ENCODE measurements at regions not wholly inside any gene's neighbourhood (a gene's known extent, or its start where the extent isn't known, plus 50 kb on each side); places are given as distances from the start of the nearest gene placed in this dataset.

DNA sequence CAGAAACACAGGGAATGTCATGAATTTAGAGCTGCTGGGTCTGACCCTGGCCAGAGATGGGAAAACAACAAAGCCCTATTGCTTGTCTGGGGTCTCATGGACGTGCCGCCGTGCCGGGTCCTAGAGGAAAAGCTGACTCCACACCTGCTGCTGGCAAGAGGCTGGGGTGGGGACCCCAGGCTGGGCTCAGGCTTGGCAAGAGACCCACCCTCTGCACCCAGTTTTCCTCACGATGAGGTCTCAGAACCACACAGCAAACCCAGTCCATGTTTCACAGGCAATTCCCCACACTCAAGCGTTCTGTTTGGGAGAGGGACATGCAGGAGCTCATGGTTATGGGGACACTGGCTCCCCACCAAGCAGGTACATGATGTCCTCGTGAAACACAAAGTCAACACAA lies 367.3 kb upstream of the SALL3 start:
- H3K4me3 Mint-ChIP-seq = no peak overlapping the region

DNA sequence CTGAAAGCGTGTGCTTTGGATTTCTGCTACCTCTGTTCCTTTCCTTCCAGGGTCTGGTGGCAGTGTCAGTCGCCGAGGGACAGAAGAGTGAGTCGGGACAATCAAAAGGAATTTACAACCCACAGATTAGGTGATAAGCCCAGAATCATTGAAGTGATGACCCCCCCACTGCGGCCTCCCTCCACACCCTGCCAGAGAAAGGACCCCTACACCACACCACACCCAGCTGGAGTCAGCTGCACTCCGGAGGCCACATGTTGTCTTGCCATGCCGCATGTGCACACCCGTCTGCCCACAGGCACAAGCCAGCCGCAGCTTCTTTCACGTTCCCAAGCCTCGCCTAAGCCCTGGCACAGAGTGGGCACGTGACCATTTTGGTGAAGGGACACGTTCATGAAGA lies 366.8 kb upstream of the SALL3 start:
- TF ChIP-seq, protein P1, sequence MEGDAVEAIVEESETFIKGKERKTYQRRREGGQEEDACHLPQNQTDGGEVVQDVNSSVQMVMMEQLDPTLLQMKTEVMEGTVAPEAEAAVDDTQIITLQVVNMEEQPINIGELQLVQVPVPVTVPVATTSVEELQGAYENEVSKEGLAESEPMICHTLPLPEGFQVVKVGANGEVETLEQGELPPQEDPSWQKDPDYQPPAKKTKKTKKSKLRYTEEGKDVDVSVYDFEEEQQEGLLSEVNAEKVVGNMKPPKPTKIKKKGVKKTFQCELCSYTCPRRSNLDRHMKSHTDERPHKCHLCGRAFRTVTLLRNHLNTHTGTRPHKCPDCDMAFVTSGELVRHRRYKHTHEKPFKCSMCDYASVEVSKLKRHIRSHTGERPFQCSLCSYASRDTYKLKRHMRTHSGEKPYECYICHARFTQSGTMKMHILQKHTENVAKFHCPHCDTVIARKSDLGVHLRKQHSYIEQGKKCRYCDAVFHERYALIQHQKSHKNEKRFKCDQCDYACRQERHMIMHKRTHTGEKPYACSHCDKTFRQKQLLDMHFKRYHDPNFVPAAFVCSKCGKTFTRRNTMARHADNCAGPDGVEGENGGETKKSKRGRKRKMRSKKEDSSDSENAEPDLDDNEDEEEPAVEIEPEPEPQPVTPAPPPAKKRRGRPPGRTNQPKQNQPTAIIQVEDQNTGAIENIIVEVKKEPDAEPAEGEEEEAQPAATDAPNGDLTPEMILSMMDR (IDR thresholded peaks at IDR 0.05) = no peak
- no peak overlapping the region for H3K4me2 ChIP-seq (replicated peaks; ENCODE audit: extremely low read depth, low read length, poor library complexity, severe bottlenecking)
- no peak overlapping the region for H3K27ac ChIP-seq (ENCODE audit: low read depth in 1 of 2, low read length in 2 of 2)
- peaks cover 1 to 9% of the 10 kb centered on the region in 2 donors for H3K9me3 ChIP-seq (replicated peaks in 1 of 2; ENCODE audit: control insufficient read depth in 1 of 2, insufficient read depth in 1 of 2, low read length in 2 of 2)
- Mint-ChIP-seq H3K27me3 (ENCODE audit: low read depth in 3 of 3) (peaks cover 0 to 3% (median 0%) of the 10 kb centered on the region in 3 donors), H3K4me3 (no peak overlapping the region), H3K36me3 (no peaks in the 10 kb centered on the region), H3K9me3 (peaks cover 5 to 21% (median 9%) of the 10 kb centered on the region in 7 donors), H3K27ac (no peak overlapping the region), H3K4me1 (no peaks in the 10 kb centered on the region)
- H3K36me3 ChIP-seq (replicated peaks in 1 of 2; ENCODE audit: control insufficient read depth in 1 of 2, insufficient read depth in 2 of 2, low read length in 2 of 2) = no peaks in the 10 kb centered on the region
- intact Hi-C loops (cut with micrococcal nuclease) = no loop called here
- H2AFZ ChIP-seq (ENCODE audit: insufficient read depth, low read depth, low read length, poor library complexity, severe bottlenecking) = no peak overlapping the region
- H3K9ac ChIP-seq (ENCODE audit: insufficient read depth, low read length, poor library complexity, severe bottlenecking) = no peak overlapping the region
- 90% methylated on average over 13 of the region's 13 CpGs for WGBS (ENCODE audit: insufficient coverage)
- H3K4me3 ChIP-seq (replicated peaks in 1 of 3; ENCODE audit: low read depth in 2 of 3, low read length in 3 of 3) = no peak overlapping the region
- no peaks in the 10 kb centered on the region for H3K27me3 ChIP-seq (ENCODE audit: control insufficient read depth in 2 of 2, insufficient read depth in 2 of 2, low read length in 2 of 2)
- DNase-seq = no peak
- no peaks in the 10 kb centered on the region for H3K79me2 ChIP-seq (ENCODE audit: insufficient read depth, low read length)
- no peaks in the 10 kb centered on the region for H3K4me1 ChIP-seq (ENCODE audit: control insufficient read depth in 1 of 2, insufficient read depth in 2 of 2, low read length in 2 of 2)
- H4K20me1 ChIP-seq (ENCODE audit: insufficient read depth, low read length) = no peaks in the 10 kb centered on the region

More for the DNA sequence above, 367.3 kb upstream of the SALL3 start:
- H4K20me1 ChIP-seq (ENCODE audit: insufficient read depth, low read length) = no peaks in the 10 kb centered on the region
- TF ChIP-seq, protein P1 (IDR thresholded peaks at IDR 0.05) = no peak
- Mint-ChIP-seq H3K9me3 (peaks cover 4 to 24% (median 8%) of the 10 kb centered on the region in 7 donors), H3K4me1 (no peaks in the 10 kb centered on the region), H3K27ac (no peak overlapping the region), H3K36me3 (no peaks in the 10 kb centered on the region), H3K27me3 (ENCODE audit: low read depth in 3 of 3) (peaks cover 0 to 3% (median 0%) of the 10 kb centered on the region in 3 donors)
- H3K9me3 ChIP-seq (replicated peaks in 1 of 2; ENCODE audit: control insufficient read depth in 1 of 2, insufficient read depth in 1 of 2, low read length in 2 of 2) = peaks cover 0 to 9% of the 10 kb centered on the region in 2 donors
- no peaks in the 10 kb centered on the region for H3K36me3 ChIP-seq (replicated peaks in 1 of 2; ENCODE audit: control insufficient read depth in 1 of 2, insufficient read depth in 2 of 2, low read length in 2 of 2)
- 83% methylated on average over 6 of the region's 7 CpGs for WGBS (ENCODE audit: insufficient coverage)
- H3K79me2 ChIP-seq (ENCODE audit: insufficient read depth, low read length) = no peaks in the 10 kb centered on the region
- intact Hi-C loops (cut with micrococcal nuclease) = no loop called here
- no peaks in the 10 kb centered on the region for H3K4me1 ChIP-seq (ENCODE audit: control insufficient read depth in 1 of 2, insufficient read depth in 2 of 2, low read length in 2 of 2)
- no peak overlapping the region for H3K27ac ChIP-seq (ENCODE audit: low read depth in 1 of 2, low read length in 2 of 2)
- DNase-seq = no peak
- H3K4me3 ChIP-seq (replicated peaks in 1 of 3; ENCODE audit: low read depth in 2 of 3, low read length in 3 of 3) = no peak overlapping the region
- H3K27me3 ChIP-seq (ENCODE audit: control insufficient read depth in 2 of 2, insufficient read depth in 2 of 2, low read length in 2 of 2) = no peaks in the 10 kb centered on the region
- no peak overlapping the region for H3K9ac ChIP-seq (ENCODE audit: insufficient read depth, low read length, poor library complexity, severe bottlenecking)
- H3K4me2 ChIP-seq (replicated peaks; ENCODE audit: extremely low read depth, low read length, poor library complexity, severe bottlenecking) = no peak overlapping the region
- H2AFZ ChIP-seq (ENCODE audit: insufficient read depth, low read depth, low read length, poor library complexity, severe bottlenecking) = no peak overlapping the region
